ENCODE measurements at regions not wholly inside any gene's neighbourhood (a gene's known extent, or its start where the extent isn't known, plus 50 kb on each side); places are given as distances from the start of the nearest gene placed in this dataset.

GRCh38 chr18:45332871-45333270 lies 282.4 kb upstream of the SLC14A2 start:
- TF ChIP-seq FOS (IDR thresholded peaks at IDR 0.05; ENCODE audit: low read depth, low read length) (no peak), ELK1 (IDR thresholded peaks at IDR 0.05; ENCODE audit: borderline replicate concordance, low read depth, low read length) (no peak), NFE2L2 (IDR thresholded peaks at IDR 0.05; ENCODE audit: low read depth, low read length) (no peak), RAD21 (IDR thresholded peaks at IDR 0.05; ENCODE audit: low read length) (no peak), CTCF (conservative IDR thresholded peaks at IDR 0.05; ENCODE audit: low read depth, low read length) (no peak), BHLHE40 (IDR thresholded peaks at IDR 0.05; ENCODE audit: low read depth, low read length) (no peak), CHD1 (IDR thresholded peaks at IDR 0.05; ENCODE audit: low read depth, low read length) (no peak), MXI1 (IDR thresholded peaks at IDR 0.05; ENCODE audit: borderline replicate concordance, low read depth, low read length) (no peak), USF2 (IDR thresholded peaks at IDR 0.05; ENCODE audit: low read depth, low read length) (no peak), POLR2A (IDR thresholded peaks at IDR 0.05; ENCODE audit: low read depth, low read length) (no peak), RCOR1 (IDR thresholded peaks at IDR 0.05; ENCODE audit: insufficient replicate concordance, low read length) (no peak), SMC3 (IDR thresholded peaks at IDR 0.05; ENCODE audit: low read depth, low read length) (no peak), RFX5 (IDR thresholded peaks at IDR 0.05; ENCODE audit: low read depth, low read length) (no peak), MAZ (IDR thresholded peaks at IDR 0.05; ENCODE audit: borderline replicate concordance, low read depth, low read length) (no peak), MAFK (IDR thresholded peaks at IDR 0.05; ENCODE audit: low read depth, low read length) (no peak), CEBPB (IDR thresholded peaks at IDR 0.05; ENCODE audit: low read depth, low read length) (no peak)
- no CpG with 5 or more reads among the region's 1 CpG for WGBS, 2 experiments (ENCODE audit: extremely low coverage in 2 of 2, insufficient read length in 1 of 2)
- no peak overlapping the region for H3K18ac ChIP-seq (ENCODE audit: low read depth, low read length)
- H3K56ac ChIP-seq (ENCODE audit: extremely low read depth, insufficient read depth, low read length), result no peak overlapping the region
- no peak overlapping the region for H2BK5ac ChIP-seq (ENCODE audit: low read depth, low read length, poor library complexity, severe bottlenecking)
- no peaks in the 10 kb centered on the region for H4K20me1 ChIP-seq (ENCODE audit: insufficient read depth, low read length)
- H3K9me3 ChIP-seq (ENCODE audit: control insufficient read depth, insufficient read depth, low read length), result no peaks in the 10 kb centered on the region
- H2BK120ac ChIP-seq (ENCODE audit: low read depth, low read length), result no peak overlapping the region
- H3K36me3 ChIP-seq (ENCODE audit: control insufficient read depth, insufficient read depth, low read length), result no peaks in the 10 kb centered on the region
- H4K91ac ChIP-seq (ENCODE audit: insufficient read depth, low read depth, low read length), result no peak overlapping the region
- H4K5ac ChIP-seq (ENCODE audit: low read depth, low read length), result no peak overlapping the region
- no peak overlapping the region for H3K9ac ChIP-seq (ENCODE audit: low read depth, low read length)
- dilution Hi-C loops (cut with HindIII; ENCODE audit: low sequenced_read_pairs, unreplicated experiment), result no loop called here
- no peak overlapping the region for H2AK5ac ChIP-seq (ENCODE audit: low read depth, low read length)
- ChIA-PET POLR2A (ENCODE audit: unreplicated experiment) (no interaction called here), CTCF (no interaction called here)
- BruUV-seq (replicated peaks), result no TSS peak
- H3K9me1 ChIP-seq (ENCODE audit: insufficient read depth, low read length), result no peaks in the 10 kb centered on the region
- intact Hi-C loops (cut with micrococcal nuclease), result no loop called here
- no peaks in the 10 kb centered on the region for H3K79me1 ChIP-seq (ENCODE audit: low read depth in 1 of 2, low read length in 2 of 2)
- H3K27me3 ChIP-seq (ENCODE audit: control insufficient read depth, insufficient read depth, low read length), result peaks cover 8% of the 10 kb centered on the region
- H2BK15ac ChIP-seq (ENCODE audit: low read depth, low read length), result no peak overlapping the region
- no peak overlapping the region for H3K27ac ChIP-seq (ENCODE audit: insufficient read depth, low read length)
- no peak overlapping the region for H3K4me3 ChIP-seq (ENCODE audit: insufficient read depth, low read depth, low read length)
- no peak overlapping the region for H3K4ac ChIP-seq (ENCODE audit: low read depth, low read length)
- H4K8ac ChIP-seq (ENCODE audit: low read depth in 2 of 2, low read length in 2 of 2), result no peak overlapping the region
- no peak overlapping the region for H2AK9ac ChIP-seq (replicated peaks; ENCODE audit: low read depth, low read length, poor library complexity)
- DNase-seq, result no peak
- no peak overlapping the region for H3K14ac ChIP-seq (replicated peaks; ENCODE audit: low read depth, low read length)
- no peak overlapping the region for H2BK20ac ChIP-seq (ENCODE audit: low read depth, low read length)
- H2AFZ ChIP-seq (replicated peaks; ENCODE audit: low read length, poor library complexity), result no peak overlapping the region
- H3K4me1 ChIP-seq (ENCODE audit: control insufficient read depth, insufficient read depth, low read length), result no peaks in the 10 kb centered on the region
- no peak overlapping the region for H3K23ac ChIP-seq (ENCODE audit: low read depth, low read length)
- H3K4me2 ChIP-seq (ENCODE audit: low read depth, low read length), result no peak overlapping the region
- in situ Hi-C loops (cut with MboI; ENCODE audit: low sequenced_read_pairs), result no loop called here
- ATAC-seq (ENCODE audit: low read depth), result no peak

All from IMR-90 (cell line).